LHCN-M2 (cell line): ENCODE measurements at regions not wholly inside any gene's neighbourhood (a gene's known extent, or its start where the extent isn't known, plus 50 kb on each side); places are given as distances from the start of the nearest gene placed in this dataset.
A peak's percentile ranks its signal among the peaks of the same experiment; 100 is the strongest.
"Not testable (repeated sequence)": the region's sequence is repeated elsewhere in the genome, so short reads cannot be mapped to it uniquely, and the experiment has no call there.

Experiments used
- DNase-seq: peaks from one replicate; pipeline ENCODE4 v3.0.0-alpha.2; 2012; ENCODE audit warnings: low read depth

- DNase-seq = no peak
Measured at GRCh38 chr1:114269539-114269938, 115.9 kb upstream of the SYT6 start.

GRCh38 chr1:114263343-114263742, 109.7 kb upstream of the SYT6 start:
- no peak for DNase-seq

- no peak for DNase-seq
Measured at GRCh38 chr1:114262337-114262736, 108.7 kb upstream of the SYT6 start.

GRCh38 chr1:114260805-114261484, 107.3 kb upstream of the SYT6 start:
- DNase-seq = no peak

GRCh38 chr1:114259511-114260160, 106.0 kb upstream of the SYT6 start:
- DNase-seq = no peak

GRCh38 chr1:114258633-114259032, 105.0 kb upstream of the SYT6 start:
- peak; percentile 39 for DNase-seq

- DNase-seq = no peak
Measured at GRCh38 chr1:114258074-114258473, 104.4 kb upstream of the SYT6 start.

GRCh38 chr1:114257554-114257953, 103.9 kb upstream of the SYT6 start:
- no peak for DNase-seq

- no peak for DNase-seq
Measured at GRCh38 chr1:114253900-114254299, 100.2 kb upstream of the SYT6 start.

GRCh38 chr1:114251573-114251939, 97.9 kb upstream of the SYT6 start:
- no peak for DNase-seq

GRCh38 chr1:114250683-114251572, 97.3 kb upstream of the SYT6 start:
- no peak for DNase-seq

GRCh38 chr1:114249691-114250090, 96.0 kb upstream of the SYT6 start:
- no peak for DNase-seq

GRCh38 chr1:114248162-114248561, 94.5 kb upstream of the SYT6 start:
- no peak for DNase-seq

GRCh38 chr1:114242531-114243210, 89.0 kb upstream of the SYT6 start:
- DNase-seq = not testable (repeated sequence)

- no peak for DNase-seq
Measured at GRCh38 chr1:114238053-114238452, 84.4 kb upstream of the SYT6 start.

GRCh38 chr1:114236517-114236916, 82.8 kb upstream of the SYT6 start:
- no peak for DNase-seq

- DNase-seq = no peak
Measured at GRCh38 chr1:114235960-114236359, 82.3 kb upstream of the SYT6 start.

- DNase-seq = no peak
Measured at GRCh38 chr1:114235281-114235680, 81.6 kb upstream of the SYT6 start.

GRCh38 chr1:114234408-114235124, 80.9 kb upstream of the SYT6 start:
- DNase-seq = no peak

GRCh38 chr1:114232691-114233090, 79.0 kb upstream of the SYT6 start:
- DNase-seq = no peak

- no peak for DNase-seq
Measured at GRCh38 chr1:114231301-114231700, 77.6 kb upstream of the SYT6 start.
